ENCODE measurements at regions not wholly inside any gene's neighbourhood (a gene's known extent, or its start where the extent isn't known, plus 50 kb on each side); places are given as distances from the start of the nearest gene placed in this dataset.

GRCh38 chr3:99505200-99505599 lies 133.2 kb upstream of the COL8A1 start:
- no peak overlapping the region for H3K4me3 ChIP-seq (ENCODE audit: low read length)
- no peak overlapping the region for H3K4me2 ChIP-seq (ENCODE audit: low read length)
- no peaks in the 10 kb centered on the region for H3K9me2 ChIP-seq (ENCODE audit: insufficient read depth, low read length)
- H3K36me3 ChIP-seq (ENCODE audit: insufficient read depth, low read length): no peaks in the 10 kb centered on the region
- no peak overlapping the region for H3K27ac ChIP-seq (ENCODE audit: low read length)
- H3K9ac ChIP-seq (ENCODE audit: low read length): no peak overlapping the region
- H2AFZ ChIP-seq (ENCODE audit: low read depth, low read length): no peak overlapping the region
- no peaks in the 10 kb centered on the region for H3K79me2 ChIP-seq (replicated peaks; ENCODE audit: insufficient read depth, low read length)
- H3K27me3 ChIP-seq (ENCODE audit: insufficient read depth, low read depth, low read length): no peaks in the 10 kb centered on the region
- no peak for TF ChIP-seq MXI1 (conservative IDR thresholded peaks at IDR 0.05; ENCODE audit: poor library complexity, severe bottlenecking)
- no peak for TF ChIP-seq POLR2AphosphoS5 (IDR thresholded peaks at IDR 0.05)
- TF ChIP-seq EP300 (conservative IDR thresholded peaks at IDR 0.05; ENCODE audit: poor library complexity, severe bottlenecking): no peak
- no peak for TF ChIP-seq SMC3 (conservative IDR thresholded peaks at IDR 0.05; ENCODE audit: poor library complexity)
- TF ChIP-seq EZH2 (IDR thresholded peaks at IDR 0.05; ENCODE audit: borderline replicate concordance, insufficient read depth, low read length, poor library complexity, severe bottlenecking): no peak
- TF ChIP-seq CTCF (IDR thresholded peaks at IDR 0.05; ENCODE audit: poor library complexity, severe bottlenecking): no peak
- TF ChIP-seq TAF1 (IDR thresholded peaks at IDR 0.05; ENCODE audit: low read depth): no peak
- no peak for TF ChIP-seq RAD21 (conservative IDR thresholded peaks at IDR 0.05)
- no peak for TF ChIP-seq REST (IDR thresholded peaks at IDR 0.05; ENCODE audit: borderline replicate concordance)
- no peaks in the 10 kb centered on the region for H3F3A ChIP-seq (ENCODE audit: insufficient read depth, low read length, poor library complexity, severe bottlenecking)
- H4K20me1 ChIP-seq (ENCODE audit: insufficient read depth): no peaks in the 10 kb centered on the region
- H3K9me3 ChIP-seq (ENCODE audit: low read length): no peaks in the 10 kb centered on the region

- Histone ChIP-seq H3K9ac (ENCODE audit: low read length) (no peak overlapping the region), H2AFZ (ENCODE audit: low read depth, low read length) (no peak overlapping the region), H3K36me3 (ENCODE audit: insufficient read depth, low read length) (no peaks in the 10 kb centered on the region), H3K4me2 (ENCODE audit: low read length) (no peak overlapping the region), H3K27me3 (ENCODE audit: insufficient read depth, low read depth, low read length) (no peaks in the 10 kb centered on the region), H3K9me2 (ENCODE audit: insufficient read depth, low read length) (no peaks in the 10 kb centered on the region), H3K4me3 (ENCODE audit: low read length) (no peak overlapping the region), H3K79me2 (replicated peaks; ENCODE audit: insufficient read depth, low read length) (no peaks in the 10 kb centered on the region), H4K20me1 (ENCODE audit: insufficient read depth) (no peaks in the 10 kb centered on the region), H3F3A (ENCODE audit: insufficient read depth, low read length, poor library complexity, severe bottlenecking) (no peaks in the 10 kb centered on the region), H3K27ac (ENCODE audit: low read length) (no peak overlapping the region), H3K9me3 (ENCODE audit: low read length) (no peaks in the 10 kb centered on the region)
- TF ChIP-seq MXI1 (conservative IDR thresholded peaks at IDR 0.05; ENCODE audit: poor library complexity, severe bottlenecking): no peak
- no peak for TF ChIP-seq RAD21 (conservative IDR thresholded peaks at IDR 0.05)
- TF ChIP-seq SMC3 (conservative IDR thresholded peaks at IDR 0.05; ENCODE audit: poor library complexity): no peak
- no peak for TF ChIP-seq EZH2 (IDR thresholded peaks at IDR 0.05; ENCODE audit: borderline replicate concordance, insufficient read depth, low read length, poor library complexity, severe bottlenecking)
- TF ChIP-seq POLR2AphosphoS5 (IDR thresholded peaks at IDR 0.05): no peak
- no peak for TF ChIP-seq CTCF (IDR thresholded peaks at IDR 0.05; ENCODE audit: poor library complexity, severe bottlenecking)
- TF ChIP-seq REST (IDR thresholded peaks at IDR 0.05; ENCODE audit: borderline replicate concordance): no peak
- TF ChIP-seq TAF1 (IDR thresholded peaks at IDR 0.05; ENCODE audit: low read depth): no peak
- TF ChIP-seq EP300 (conservative IDR thresholded peaks at IDR 0.05; ENCODE audit: poor library complexity, severe bottlenecking): no peak
Measured at GRCh38 chr3:99504258-99504657, 134.1 kb upstream of the COL8A1 start.

Data from neural cell (in vitro differentiated cells).